ENCODE measurements at regions not wholly inside any gene's neighbourhood (a gene's known extent, or its start where the extent isn't known, plus 50 kb on each side); places are given as distances from the start of the nearest gene placed in this dataset.

DNA sequence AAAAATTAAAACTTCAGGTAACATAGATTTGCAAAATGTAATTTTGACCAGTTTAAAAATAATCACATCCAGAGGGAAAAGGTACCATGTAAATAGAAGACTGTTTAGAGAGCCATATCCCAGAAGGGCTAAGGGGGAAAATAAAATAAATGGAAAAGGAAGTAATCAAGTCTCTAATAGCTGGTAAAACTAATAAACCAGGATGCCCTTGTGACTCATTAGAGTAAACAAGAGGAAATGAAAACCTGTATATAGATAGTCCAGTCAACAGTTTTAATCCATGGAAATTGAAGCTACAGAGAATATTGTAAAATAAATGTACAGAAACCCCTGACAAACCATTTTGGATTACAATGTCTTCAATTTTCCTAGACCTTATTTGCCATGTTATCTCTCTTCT lies 698.0 kb upstream of the RGS18 start:
- H3K4me1 ChIP-seq, result no peaks in the 10 kb centered on the region
- TF ChIP-seq, protein P1, sequence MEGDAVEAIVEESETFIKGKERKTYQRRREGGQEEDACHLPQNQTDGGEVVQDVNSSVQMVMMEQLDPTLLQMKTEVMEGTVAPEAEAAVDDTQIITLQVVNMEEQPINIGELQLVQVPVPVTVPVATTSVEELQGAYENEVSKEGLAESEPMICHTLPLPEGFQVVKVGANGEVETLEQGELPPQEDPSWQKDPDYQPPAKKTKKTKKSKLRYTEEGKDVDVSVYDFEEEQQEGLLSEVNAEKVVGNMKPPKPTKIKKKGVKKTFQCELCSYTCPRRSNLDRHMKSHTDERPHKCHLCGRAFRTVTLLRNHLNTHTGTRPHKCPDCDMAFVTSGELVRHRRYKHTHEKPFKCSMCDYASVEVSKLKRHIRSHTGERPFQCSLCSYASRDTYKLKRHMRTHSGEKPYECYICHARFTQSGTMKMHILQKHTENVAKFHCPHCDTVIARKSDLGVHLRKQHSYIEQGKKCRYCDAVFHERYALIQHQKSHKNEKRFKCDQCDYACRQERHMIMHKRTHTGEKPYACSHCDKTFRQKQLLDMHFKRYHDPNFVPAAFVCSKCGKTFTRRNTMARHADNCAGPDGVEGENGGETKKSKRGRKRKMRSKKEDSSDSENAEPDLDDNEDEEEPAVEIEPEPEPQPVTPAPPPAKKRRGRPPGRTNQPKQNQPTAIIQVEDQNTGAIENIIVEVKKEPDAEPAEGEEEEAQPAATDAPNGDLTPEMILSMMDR (IDR thresholded peaks at IDR 0.05 in 8 of 11, conservative IDR thresholded peaks at IDR 0.05 in 3 of 11), result no peak
- TF ChIP-seq POLR2AphosphoS5 (IDR thresholded peaks at IDR 0.05) (no peak), POLR2A (IDR thresholded peaks at IDR 0.05) (no peak)
- intact Hi-C loops (cut with DNase I; ENCODE audit: low total_unique reads), result no loop called here

DNA sequence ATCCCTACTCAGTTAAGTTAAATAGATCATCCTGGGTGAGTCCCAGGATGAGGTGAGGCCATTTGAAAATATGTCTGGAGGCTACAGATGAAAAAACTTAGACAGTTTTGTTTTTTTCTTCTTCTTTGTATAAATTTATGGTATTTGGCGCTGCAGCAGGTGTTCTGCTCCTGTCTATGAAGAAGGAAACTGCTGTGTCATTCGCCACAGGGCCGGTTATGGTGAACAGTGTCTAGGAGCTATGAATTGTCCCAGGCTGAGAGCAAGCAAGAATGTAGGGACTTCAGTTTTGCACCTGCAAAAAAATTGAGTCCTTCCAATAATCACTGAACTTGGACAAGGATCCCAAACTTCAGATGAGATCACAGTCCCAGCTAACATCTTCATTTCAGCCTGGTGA lies 674.3 kb upstream of the RGS18 start:
- Histone ChIP-seq H3K27me3 (replicated peaks in 1 of 7) (no peaks in the 10 kb centered on the region), H3K36me3 (no peaks in the 10 kb centered on the region), H3K4me1 (no peaks in the 10 kb centered on the region), H3K9me3 (peaks cover 0 to 22% (median 1%) of the 10 kb centered on the region in 8 donors), H3K4me3 (no peak overlapping the region), H3K27ac (no peak overlapping the region)
- WGBS, 5 donors, result 31 to 64% (median 43%) methylated on average over 3 of the region's 3 CpGs
- DNase-seq, result no peak
- TF ChIP-seq POLR2AphosphoS5 (IDR thresholded peaks at IDR 0.05) (no peak), POLR2A (IDR thresholded peaks at IDR 0.05) (no peak)
- TF ChIP-seq, protein P1 (IDR thresholded peaks at IDR 0.05 in 8 of 11, conservative IDR thresholded peaks at IDR 0.05 in 3 of 11), result no peak
- intact Hi-C loops (cut with DNase I; ENCODE audit: low total_unique reads), result no loop called here

More for the DNA sequence above, 698.0 kb upstream of the RGS18 start:
- no peak overlapping the region for H3K4me3 ChIP-seq
- no peak overlapping the region for H3K27ac ChIP-seq
- H3K36me3 ChIP-seq, result no peaks in the 10 kb centered on the region
- H3K9me3 ChIP-seq, result peaks cover 0 to 4% (median 0%) of the 10 kb centered on the region in 8 donors
- no peaks in the 10 kb centered on the region for H3K27me3 ChIP-seq (replicated peaks in 1 of 7)
- DNase-seq, result no peak

DNA sequence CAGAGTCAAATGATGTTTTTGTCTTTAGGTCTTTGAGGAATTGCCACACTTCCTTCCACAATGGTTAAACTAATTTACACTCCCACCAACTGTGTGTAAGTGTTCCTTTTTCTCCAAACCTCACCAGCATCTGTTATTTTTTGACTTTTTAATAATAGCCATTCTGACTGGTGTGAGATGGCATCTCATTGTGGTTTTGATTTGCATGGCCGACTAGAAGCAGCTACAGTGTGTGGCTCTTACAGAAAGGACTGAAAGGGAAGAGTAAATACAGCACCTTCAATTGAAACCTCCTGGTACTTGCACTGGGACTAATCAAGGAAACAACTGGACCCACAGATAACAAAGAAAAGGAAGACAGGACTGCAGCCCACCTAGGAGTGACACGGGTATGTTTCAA lies 668.0 kb upstream of the RGS18 start:
- Histone ChIP-seq H3K36me3 (no peaks in the 10 kb centered on the region), H3K4me3 (no peak overlapping the region), H3K4me1 (no peaks in the 10 kb centered on the region), H3K9me3 (peaks cover 0 to 36% (median 1%) of the 10 kb centered on the region in 8 donors), H3K27ac (no peak overlapping the region), H3K27me3 (replicated peaks in 1 of 7) (no peaks in the 10 kb centered on the region)
- DNase-seq, result no peak
- TF ChIP-seq, protein P1 (IDR thresholded peaks at IDR 0.05 in 8 of 11, conservative IDR thresholded peaks at IDR 0.05 in 3 of 11), result no peak
- no peak for TF ChIP-seq POLR2AphosphoS5 (IDR thresholded peaks at IDR 0.05)
- no peak for TF ChIP-seq POLR2A (IDR thresholded peaks at IDR 0.05)
- intact Hi-C loops (cut with DNase I; ENCODE audit: low total_unique reads), result no loop called here
- WGBS, 5 donors, result 54 to 69% (median 54%) methylated on average over 2 of the region's 2 CpGs

DNA sequence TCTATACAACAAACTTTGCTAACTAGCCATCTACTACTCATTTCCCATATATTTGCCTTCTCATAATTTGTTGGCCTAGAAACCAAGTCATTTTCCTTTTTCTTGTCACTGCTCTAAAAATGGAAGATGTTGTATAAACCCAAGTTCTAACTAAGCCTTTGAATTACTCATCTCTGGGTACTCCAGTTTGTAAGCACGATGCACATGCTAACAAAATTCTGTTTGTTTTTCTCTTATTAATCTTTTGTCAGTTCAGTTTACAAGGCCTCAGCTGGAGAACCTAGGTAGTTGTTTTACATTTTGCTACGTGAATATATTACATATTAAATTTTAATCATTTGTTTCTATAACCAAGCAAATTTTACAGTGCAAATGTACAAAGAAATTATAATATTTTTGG lies 663.2 kb upstream of the RGS18 start:
- no peak for DNase-seq
- Histone ChIP-seq H3K27me3 (replicated peaks in 1 of 7) (no peaks in the 10 kb centered on the region), H3K9me3 (peaks cover 0 to 4% (median 0%) of the 10 kb centered on the region in 8 donors), H3K4me1 (no peaks in the 10 kb centered on the region), H3K27ac (no peak overlapping the region), H3K4me3 (no peak overlapping the region), H3K36me3 (no peaks in the 10 kb centered on the region)
- no peak for TF ChIP-seq POLR2AphosphoS5 (IDR thresholded peaks at IDR 0.05)
- intact Hi-C loops (cut with DNase I; ENCODE audit: low total_unique reads), result no loop called here
- 70 to 86% (median 74%) methylated on average over 2 of the region's 2 CpGs for WGBS, 5 donors

DNA sequence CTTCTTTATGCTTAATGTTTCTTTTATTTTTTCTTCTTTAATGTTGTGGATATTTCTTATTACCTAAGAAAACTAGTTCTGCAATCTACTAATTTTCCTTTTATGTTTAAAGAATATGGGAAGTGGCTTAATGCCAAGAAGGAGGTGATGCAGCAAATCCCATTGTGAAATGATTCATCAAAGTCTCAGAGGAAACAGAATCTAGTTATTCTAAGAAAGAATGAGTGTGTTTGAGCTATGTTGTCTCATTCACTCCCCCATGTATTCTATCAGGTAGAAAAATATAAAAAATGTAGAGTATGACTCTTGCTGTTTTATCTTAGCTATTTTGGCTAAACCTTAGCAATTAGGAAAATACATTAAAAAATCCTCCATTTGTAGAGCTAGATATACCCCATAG lies 659.9 kb upstream of the RGS18 start:
- TF ChIP-seq POLR2A (IDR thresholded peaks at IDR 0.05) (no peak), POLR2AphosphoS5 (IDR thresholded peaks at IDR 0.05) (no peak)
- TF ChIP-seq, protein P1 (IDR thresholded peaks at IDR 0.05 in 8 of 11, conservative IDR thresholded peaks at IDR 0.05 in 3 of 11), result no peak
- Histone ChIP-seq H3K9me3 (no peaks in the 10 kb centered on the region), H3K36me3 (no peaks in the 10 kb centered on the region), H3K4me1 (no peaks in the 10 kb centered on the region), H3K4me3 (no peak overlapping the region), H3K27ac (no peak overlapping the region), H3K27me3 (replicated peaks in 1 of 7) (no peaks in the 10 kb centered on the region)
- intact Hi-C loops (cut with DNase I; ENCODE audit: low total_unique reads), result no loop called here
- DNase-seq, result no peak
